ENCODE measurements at regions not wholly inside any gene's neighbourhood (a gene's known extent, or its start where the extent isn't known, plus 50 kb on each side); places are given as distances from the start of the nearest gene placed in this dataset.

DNA sequence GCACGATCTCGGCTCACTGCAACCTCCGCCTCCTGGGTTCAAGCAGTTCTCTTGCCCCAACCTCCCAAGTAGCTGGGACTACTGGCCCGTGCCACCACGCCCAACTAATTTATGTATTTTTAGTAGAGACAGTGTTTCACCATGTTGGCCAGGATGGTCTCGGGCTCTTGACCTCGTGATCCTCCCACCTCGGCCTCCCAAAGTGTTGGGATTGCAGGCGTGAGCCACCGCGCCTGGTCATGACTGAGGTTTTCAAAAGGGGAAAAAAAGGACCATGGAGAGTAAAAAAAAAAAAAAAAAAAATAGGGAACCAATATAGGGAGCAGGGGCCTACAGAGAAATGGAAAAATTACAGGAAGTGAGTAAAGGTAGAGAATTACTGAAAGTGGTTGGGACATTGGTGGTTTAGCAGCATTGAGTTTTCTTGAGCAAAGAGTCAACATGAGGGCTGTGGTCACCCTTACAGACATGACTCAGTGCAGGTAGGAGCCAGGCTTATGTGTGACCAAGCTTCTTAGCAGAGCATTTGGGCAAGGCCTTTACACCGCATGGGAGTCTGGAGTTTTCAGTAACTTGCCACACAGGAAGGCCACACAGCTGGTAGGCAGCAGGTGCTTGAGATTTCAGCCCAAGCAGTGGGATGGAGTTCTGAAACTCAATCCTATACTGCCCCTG is 447.3 kb downstream of the HS3ST3B1 start:
- DNase-seq = no peak
- no peak for TF ChIP-seq POLR2A (IDR thresholded peaks at IDR 0.05; ENCODE audit: low read length)
- no peak for TF ChIP-seq GATA1 (IDR thresholded peaks at IDR 0.05; ENCODE audit: low read depth, low read length)

DNA sequence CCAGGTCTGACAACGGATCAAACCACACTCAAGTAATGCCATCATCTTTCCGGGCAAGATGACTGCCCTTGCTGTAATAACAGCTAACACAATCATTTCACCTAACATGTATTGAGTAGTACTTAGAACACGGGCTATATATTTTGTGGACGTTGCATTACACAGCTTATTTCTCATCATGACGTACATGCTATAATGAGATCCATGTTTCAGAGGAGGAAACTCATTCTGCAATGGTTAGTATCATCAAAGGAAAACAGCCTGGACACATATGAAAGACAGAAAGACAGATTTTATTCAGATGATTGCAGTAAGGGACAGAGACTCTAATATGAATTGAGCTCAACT is 446.7 kb downstream of the HS3ST3B1 start:
- TF ChIP-seq POLR2A (IDR thresholded peaks at IDR 0.05; ENCODE audit: low read length) (no peak), GATA1 (IDR thresholded peaks at IDR 0.05; ENCODE audit: low read depth, low read length) (no peak)
- no peak for DNase-seq

DNA sequence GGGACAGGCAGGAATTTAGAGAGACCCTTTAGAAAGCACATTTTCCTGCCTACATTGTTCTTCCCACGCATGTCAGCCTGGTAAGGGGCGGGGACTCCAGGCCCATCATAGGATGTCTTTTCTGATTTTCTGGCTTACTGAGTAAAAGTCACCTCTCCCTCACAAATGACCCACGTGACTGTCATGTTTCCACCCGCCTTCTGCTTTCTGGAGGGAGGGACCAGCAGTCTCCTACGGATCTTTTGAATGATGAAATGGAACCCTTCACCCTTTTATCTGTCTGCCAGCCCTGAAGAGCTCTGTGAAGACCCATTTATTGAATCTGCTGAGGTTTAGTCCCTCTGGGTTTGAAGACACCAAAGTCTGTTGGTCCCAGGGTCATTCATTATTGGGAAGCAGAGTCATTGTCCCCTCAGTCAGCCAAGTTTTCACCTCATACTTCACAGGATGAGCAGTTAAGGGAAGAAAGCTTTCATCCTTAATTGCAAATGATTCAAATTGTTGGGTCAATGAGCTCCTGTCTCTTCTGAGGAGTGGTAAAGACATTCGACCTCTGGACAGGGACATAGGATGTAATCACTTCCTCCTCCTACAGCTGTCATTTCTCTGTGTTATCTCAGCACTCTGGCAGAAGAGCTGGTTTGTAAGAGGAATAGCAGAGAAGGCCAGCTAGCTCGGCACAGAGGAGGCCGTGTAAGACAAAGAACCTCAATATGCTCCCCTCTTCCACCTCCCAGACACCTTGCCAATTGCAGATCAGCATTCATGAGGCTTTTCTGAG is 446.1 kb downstream of the HS3ST3B1 start:
- DNase-seq = no peak
- no peak for TF ChIP-seq POLR2A (IDR thresholded peaks at IDR 0.05; ENCODE audit: low read length)

DNA sequence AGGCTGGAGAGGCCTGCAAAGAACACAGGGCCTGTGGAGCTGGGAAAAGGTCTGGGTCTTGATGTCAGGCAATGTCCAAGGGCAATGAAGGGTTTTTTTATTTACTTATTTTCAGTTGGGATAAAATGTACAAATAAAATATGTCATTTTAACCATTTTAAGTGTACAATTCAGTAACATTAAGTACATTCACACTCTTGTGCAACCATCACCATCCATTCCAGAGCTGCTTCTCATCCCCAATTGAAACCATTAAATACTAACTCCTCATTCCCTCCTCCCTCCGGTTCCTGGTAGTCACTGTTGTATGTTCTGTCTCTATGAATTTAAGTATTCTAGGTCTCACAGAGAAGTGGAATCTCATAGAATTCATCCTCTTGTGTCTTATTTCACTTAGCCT is 444.7 kb downstream of the HS3ST3B1 start:
- TF ChIP-seq GATA1 (IDR thresholded peaks at IDR 0.05; ENCODE audit: low read depth, low read length) = no peak
- TF ChIP-seq POLR2A (IDR thresholded peaks at IDR 0.05; ENCODE audit: low read length) = no peak
- no peak for DNase-seq

DNA sequence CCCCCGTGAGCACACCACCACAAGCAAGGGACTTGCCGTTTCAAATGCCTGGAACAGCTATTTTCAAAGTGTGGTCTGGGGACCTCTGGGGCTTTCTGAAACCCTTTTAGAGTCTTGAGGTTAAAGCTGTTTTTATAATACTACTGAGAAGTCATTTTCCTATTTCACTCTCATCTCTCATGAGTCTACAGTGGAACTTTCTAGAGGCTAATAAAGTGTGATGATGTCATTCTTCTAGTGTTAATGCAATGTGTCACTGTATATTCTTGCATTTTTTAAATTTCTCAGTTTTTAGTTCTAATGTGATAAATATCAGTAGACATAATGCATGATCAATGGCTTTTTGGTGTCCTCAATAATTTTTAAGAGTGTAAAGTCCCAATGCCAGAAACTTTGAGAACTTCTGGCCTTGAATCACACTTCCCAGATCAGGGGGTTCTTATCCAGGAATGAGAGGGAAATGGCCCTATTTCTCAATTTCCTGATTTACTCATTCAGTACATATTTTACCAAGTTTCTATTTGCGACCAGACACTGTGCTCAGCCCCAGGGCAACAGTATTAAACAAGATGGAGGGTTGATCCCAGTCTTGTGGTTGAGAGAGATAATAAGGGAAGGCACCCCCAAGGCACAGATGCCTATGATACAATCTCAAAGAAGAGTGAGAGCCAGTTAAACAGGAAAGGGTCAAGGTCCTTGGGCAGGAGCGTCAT is 444.0 kb downstream of the HS3ST3B1 start:
- TF ChIP-seq POLR2A (IDR thresholded peaks at IDR 0.05; ENCODE audit: low read length) (no peak), GATA1 (IDR thresholded peaks at IDR 0.05; ENCODE audit: low read depth, low read length) (no peak)
- DNase-seq = no peak

DNA sequence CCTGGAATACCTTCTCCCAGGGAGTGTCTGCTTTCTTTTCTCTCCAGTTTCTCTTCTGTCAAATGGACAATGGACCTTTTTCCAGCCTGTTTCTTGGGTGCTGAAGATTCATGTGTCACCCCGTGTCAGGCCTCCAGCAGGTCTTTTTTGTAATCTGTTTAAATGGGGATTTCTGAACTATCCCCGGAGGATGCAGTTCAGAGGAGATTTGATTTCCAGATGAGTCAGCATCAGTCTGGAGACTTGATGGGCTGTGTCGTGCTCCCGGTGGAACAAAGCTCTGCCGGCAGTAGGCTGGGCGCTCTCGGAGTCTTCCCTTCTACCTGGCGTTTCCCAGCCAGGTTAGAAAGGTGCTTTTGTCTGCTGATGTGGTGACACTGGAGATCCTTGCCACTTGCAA is 440.6 kb downstream of the HS3ST3B1 start:
- TF ChIP-seq POLR2A (IDR thresholded peaks at IDR 0.05; ENCODE audit: low read length) (no peak), GATA1 (IDR thresholded peaks at IDR 0.05; ENCODE audit: low read depth, low read length) (no peak)
- DNase-seq = no peak

DNA sequence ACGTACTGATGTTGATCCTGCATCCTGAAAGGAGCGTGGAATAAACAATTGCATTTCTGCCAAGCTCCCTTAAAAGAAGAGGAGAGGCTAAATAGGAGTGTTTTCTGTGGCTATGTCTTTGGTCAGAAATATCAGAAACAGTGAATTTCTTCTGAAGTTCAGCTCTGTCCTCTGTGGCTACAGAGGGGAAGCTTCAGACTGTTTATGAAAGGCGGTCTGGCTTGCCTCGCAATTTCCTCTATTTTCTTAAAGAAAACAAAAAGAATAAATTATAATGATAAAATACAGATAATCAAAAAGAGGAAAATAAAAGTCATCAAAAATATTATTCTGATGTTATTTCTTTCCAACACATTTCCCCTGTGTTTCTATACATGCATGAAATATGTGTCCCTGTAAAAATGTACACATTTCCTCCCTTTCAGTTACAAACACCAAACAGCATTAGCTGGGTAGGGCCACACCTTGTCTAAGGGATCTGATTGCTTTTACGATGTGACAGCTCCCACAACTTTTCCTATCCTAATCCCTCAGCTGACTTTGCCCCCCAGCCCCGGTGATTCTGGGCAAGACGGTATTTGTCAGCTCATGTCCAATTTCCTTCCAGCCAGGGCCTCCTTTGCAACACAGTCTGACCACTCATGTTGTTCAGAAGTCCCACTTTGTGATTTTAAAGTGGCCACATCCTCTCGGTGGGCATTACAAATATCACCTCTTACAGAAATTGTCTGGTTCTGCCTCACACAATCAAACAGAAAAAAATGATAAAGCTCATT is 439.0 kb downstream of the HS3ST3B1 start:
- TF ChIP-seq GATA1 (IDR thresholded peaks at IDR 0.05; ENCODE audit: low read depth, low read length) (no peak), POLR2A (IDR thresholded peaks at IDR 0.05; ENCODE audit: low read length) (no peak)
- DNase-seq = no peak

DNA sequence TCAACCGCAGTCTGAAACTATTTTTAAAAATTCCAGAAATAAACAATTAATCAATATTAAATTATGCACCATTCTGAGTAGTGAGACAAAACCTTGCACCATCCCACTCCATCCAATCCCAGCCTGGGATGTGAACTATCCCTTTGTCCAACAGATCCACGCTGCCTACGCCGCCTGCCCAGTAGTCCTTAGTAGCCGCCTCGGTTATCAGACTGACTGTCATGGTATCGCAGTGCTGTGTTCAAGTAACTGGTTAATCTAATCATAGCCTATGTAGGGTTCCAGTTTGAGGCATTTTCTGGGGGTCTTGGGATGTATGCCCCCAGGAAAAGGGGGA is 437.7 kb downstream of the HS3ST3B1 start:
- no peak for DNase-seq

DNA sequence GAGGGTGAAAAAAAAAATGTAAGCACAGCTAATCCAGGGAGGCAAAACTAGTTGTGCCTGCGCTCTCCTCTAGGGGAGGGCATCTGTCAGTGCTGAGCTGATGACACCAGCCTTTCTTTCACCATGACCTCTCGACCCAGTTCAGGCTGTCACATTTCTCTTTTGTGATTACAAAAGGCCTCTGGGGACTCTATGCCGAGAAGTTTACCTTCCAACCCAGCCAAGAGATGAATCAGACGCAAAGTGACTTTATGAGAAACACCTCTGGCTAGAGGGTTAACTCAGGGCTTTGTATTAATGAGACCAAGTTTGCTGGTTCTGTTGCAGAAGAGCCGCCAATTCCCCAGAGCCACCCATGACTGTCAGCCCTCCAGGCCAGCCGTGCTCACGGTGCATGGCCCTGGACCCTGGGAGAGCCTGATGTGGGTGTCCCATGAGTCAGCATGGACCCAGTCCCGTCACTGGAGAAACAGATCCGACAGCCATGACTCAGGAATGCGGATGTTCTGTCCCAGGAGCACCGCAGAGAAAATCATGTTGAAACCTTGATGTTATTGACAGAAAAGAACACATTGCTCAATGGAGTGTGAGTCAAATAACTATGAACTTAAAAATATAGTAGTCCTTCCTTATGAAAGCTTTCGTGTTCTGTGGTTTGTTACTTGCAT is 437.2 kb downstream of the HS3ST3B1 start:
- no peak for TF ChIP-seq GATA1 (IDR thresholded peaks at IDR 0.05; ENCODE audit: low read depth, low read length)
- no peak for TF ChIP-seq POLR2A (IDR thresholded peaks at IDR 0.05; ENCODE audit: low read length)
- DNase-seq = no peak

More for the DNA sequence above, 437.7 kb downstream of the HS3ST3B1 start:
- no peak for TF ChIP-seq GATA1 (IDR thresholded peaks at IDR 0.05; ENCODE audit: low read depth, low read length)
- TF ChIP-seq POLR2A (IDR thresholded peaks at IDR 0.05; ENCODE audit: low read length) = no peak

DNA sequence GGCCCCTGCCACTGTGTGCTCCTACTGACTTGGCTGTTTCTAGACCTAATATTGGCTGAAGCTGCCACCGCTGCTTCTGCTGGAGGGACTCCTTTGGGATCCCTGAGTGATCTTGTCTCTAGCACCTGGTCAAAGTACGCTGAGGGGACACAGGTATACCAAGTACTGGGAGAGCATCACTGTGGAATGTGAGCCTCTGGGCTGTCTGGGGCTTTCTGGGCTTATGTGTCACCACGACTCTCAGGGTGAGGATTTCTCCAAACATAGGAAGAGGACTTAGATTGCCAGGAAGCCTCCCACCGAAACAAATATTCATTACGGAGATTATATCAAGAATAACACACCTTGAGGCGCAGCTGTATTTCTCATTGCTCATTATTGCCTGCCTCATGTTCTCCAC is 435.8 kb downstream of the HS3ST3B1 start:
- TF ChIP-seq GATA1 (IDR thresholded peaks at IDR 0.05; ENCODE audit: low read depth, low read length) (no peak), POLR2A (IDR thresholded peaks at IDR 0.05; ENCODE audit: low read length) (no peak)
- no peak for DNase-seq

DNA sequence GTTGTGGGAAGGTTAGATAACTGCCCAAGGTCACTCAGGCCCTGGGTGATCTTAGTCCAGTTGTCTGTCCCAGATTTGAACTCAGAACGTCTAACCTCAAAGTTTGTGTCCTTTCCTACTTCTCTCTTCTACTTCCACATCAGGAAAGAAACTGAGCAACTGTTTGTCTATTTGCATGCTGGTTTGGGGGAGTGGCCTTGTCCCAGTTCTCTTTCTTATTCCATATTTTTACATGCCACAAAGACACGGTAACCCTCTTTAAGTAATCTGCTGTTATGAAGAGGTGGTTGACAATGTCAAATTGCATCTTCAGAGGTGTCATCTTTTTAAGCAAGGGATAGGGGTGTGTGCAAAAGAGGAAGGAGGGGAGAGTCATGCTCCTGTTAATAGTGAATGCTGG is 432.5 kb downstream of the HS3ST3B1 start:
- no peak for TF ChIP-seq POLR2A (IDR thresholded peaks at IDR 0.05; ENCODE audit: low read length)
- TF ChIP-seq GATA1 (IDR thresholded peaks at IDR 0.05; ENCODE audit: low read depth, low read length) = no peak
- DNase-seq = no peak

DNA sequence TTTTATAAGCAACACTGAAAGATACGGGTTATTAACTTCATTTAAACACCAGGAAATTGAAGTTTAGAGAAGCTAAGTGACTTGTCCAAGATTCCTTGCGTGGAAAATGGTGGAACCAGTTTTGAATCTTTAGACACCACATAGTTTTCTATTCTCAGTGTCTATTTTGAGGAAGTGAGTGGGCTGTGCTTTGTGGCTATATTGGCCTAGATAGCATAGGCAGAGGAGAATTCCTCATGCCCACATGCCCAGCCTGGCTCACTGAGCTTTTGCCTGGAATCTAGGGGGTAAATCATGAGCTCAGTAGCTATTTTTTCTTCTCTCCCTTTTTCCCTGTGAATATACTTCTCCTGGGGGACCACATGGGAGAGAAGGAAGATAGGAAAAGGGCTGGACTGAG is 431.3 kb downstream of the HS3ST3B1 start:
- TF ChIP-seq POLR2A (IDR thresholded peaks at IDR 0.05; ENCODE audit: low read length) (no peak), GATA1 (IDR thresholded peaks at IDR 0.05; ENCODE audit: low read depth, low read length) (no peak)

DNA sequence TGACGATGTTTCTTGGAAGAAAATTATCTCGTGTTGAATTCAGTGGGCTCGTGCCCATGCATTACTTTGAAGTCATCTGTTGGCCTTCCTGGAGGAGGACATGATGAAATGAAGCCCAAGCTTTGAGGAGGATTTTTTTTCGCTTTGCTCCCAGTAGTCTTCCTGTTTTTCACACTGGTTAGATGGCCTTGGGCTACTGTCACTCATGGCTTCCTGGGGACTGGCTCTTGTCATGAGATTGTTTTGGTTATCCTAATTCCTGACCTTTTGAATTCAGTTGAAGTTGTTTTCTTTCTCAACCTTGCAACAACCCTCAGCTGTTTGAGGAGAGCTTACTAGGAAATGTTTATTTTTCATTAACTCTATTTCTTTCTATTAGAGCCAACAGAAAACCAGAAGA is 430.7 kb downstream of the HS3ST3B1 start:
- no peak for TF ChIP-seq POLR2A (IDR thresholded peaks at IDR 0.05; ENCODE audit: low read length)
- no peak for TF ChIP-seq GATA1 (IDR thresholded peaks at IDR 0.05; ENCODE audit: low read depth, low read length)
- no peak for DNase-seq

More for the DNA sequence above, 431.3 kb downstream of the HS3ST3B1 start:
- DNase-seq = no peak
